ENCODE measurements at regions not wholly inside any gene's neighbourhood (a gene's known extent, or its start where the extent isn't known, plus 50 kb on each side); places are given as distances from the start of the nearest gene placed in this dataset.

GRCh38 chr11:33467966-33468365, 210.8 kb downstream of the HIPK3 start:
- no peak for TF ChIP-seq CTCF (tag by site-specific recombination; IDR thresholded peaks at IDR 0.05)
- TF ChIP-seq ZNF530 (tag by site-specific recombination; IDR thresholded peaks at IDR 0.05; ENCODE audit: low read depth): no peak
- no peak for TF ChIP-seq ZNF23 (tag by site-specific recombination; IDR thresholded peaks at IDR 0.05; ENCODE audit: borderline replicate concordance)
- TF ChIP-seq ZBTB1 (tag by site-specific recombination; IDR thresholded peaks at IDR 0.05): no peak
- no peak for TF ChIP-seq REPIN1 (tag by site-specific recombination; IDR thresholded peaks at IDR 0.05; ENCODE audit: low read depth)
- TF ChIP-seq YY2 (tag by site-specific recombination; IDR thresholded peaks at IDR 0.05): no peak
- no peak for TF ChIP-seq ZNF629 (tag by site-specific recombination; IDR thresholded peaks at IDR 0.05)
- no peak for TF ChIP-seq AEBP2 (tag by site-specific recombination; IDR thresholded peaks at IDR 0.05; ENCODE audit: borderline replicate concordance)

Data from HEK293 (cell line).